PFSK-1 (cell line): ENCODE measurements at regions not wholly inside any gene's neighbourhood (a gene's known extent, or its start where the extent isn't known, plus 50 kb on each side); places are given as distances from the start of the nearest gene placed in this dataset.

Experiments
- FOXP2 ChIP-seq: optimal IDR thresholded peaks from 2 replicates; pipeline ENCODE3; 2011; ENCODE audit warnings: borderline replicate concordance, control low read depth, inconsistent platforms; ENCODE audit not compliant: insufficient read depth; ENCODE audit errors: extremely low read length, extremely low read depth
- POLR2AphosphoS5 ChIP-seq: IDR thresholded peaks from 2 replicates; pipeline ENCODE4 v1.6.1; 2012; ENCODE audit warnings: low read depth, mild to moderate bottlenecking, control low read depth, low read length, moderate library complexity
- SIN3A ChIP-seq: IDR thresholded peaks from 2 replicates; pipeline ENCODE4 v1.6.1; 2012; ENCODE audit warnings: mild to moderate bottlenecking, low read length, moderate library complexity, borderline replicate concordance; ENCODE audit not compliant: insufficient read depth
- TAF1 ChIP-seq: IDR thresholded peaks from 2 replicates; pipeline ENCODE4 v1.6.1; 2012; ENCODE audit warnings: low read length, control low read depth, borderline replicate concordance; ENCODE audit not compliant: insufficient read depth
- TF ChIP-seq, protein P1 (sequence below), 2 experiments: IDR thresholded peaks; 2 replicates each; pipeline versions ENCODE4 v1.6.1 to v1.8.0; 2011 to 2012; ENCODE audit warnings: low read depth in 2 of 2, low read length in 2 of 2, control low read depth in 1 of 2, inconsistent platforms in 1 of 2, mild to moderate bottlenecking in 1 of 2, moderate library complexity in 1 of 2; ENCODE audit not compliant: insufficient read depth in 1 of 2

DNA sequence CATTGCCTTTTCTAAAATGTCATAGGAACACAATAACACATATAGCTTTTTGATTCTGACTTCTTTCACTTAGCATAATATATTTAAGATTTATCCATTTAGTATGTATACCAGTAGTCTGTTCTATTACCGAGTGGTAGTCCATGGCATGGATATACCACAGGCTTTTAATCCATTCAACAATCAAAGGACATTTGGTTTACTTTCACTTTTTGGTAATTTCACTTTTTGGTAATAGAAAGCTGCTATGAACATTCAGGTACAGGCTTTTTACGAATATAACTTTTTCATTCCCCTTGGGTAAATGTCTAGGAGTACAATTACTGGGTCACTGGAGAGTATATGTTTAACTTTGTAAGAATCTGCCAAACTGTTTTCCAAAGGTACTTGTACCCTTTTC is 100.7 kb upstream of the PRICKLE1 start:
- TF ChIP-seq POLR2AphosphoS5 (no peak), TAF1 (no peak), SIN3A (no peak), FOXP2 (no peak)
- TF ChIP-seq, protein P1, sequence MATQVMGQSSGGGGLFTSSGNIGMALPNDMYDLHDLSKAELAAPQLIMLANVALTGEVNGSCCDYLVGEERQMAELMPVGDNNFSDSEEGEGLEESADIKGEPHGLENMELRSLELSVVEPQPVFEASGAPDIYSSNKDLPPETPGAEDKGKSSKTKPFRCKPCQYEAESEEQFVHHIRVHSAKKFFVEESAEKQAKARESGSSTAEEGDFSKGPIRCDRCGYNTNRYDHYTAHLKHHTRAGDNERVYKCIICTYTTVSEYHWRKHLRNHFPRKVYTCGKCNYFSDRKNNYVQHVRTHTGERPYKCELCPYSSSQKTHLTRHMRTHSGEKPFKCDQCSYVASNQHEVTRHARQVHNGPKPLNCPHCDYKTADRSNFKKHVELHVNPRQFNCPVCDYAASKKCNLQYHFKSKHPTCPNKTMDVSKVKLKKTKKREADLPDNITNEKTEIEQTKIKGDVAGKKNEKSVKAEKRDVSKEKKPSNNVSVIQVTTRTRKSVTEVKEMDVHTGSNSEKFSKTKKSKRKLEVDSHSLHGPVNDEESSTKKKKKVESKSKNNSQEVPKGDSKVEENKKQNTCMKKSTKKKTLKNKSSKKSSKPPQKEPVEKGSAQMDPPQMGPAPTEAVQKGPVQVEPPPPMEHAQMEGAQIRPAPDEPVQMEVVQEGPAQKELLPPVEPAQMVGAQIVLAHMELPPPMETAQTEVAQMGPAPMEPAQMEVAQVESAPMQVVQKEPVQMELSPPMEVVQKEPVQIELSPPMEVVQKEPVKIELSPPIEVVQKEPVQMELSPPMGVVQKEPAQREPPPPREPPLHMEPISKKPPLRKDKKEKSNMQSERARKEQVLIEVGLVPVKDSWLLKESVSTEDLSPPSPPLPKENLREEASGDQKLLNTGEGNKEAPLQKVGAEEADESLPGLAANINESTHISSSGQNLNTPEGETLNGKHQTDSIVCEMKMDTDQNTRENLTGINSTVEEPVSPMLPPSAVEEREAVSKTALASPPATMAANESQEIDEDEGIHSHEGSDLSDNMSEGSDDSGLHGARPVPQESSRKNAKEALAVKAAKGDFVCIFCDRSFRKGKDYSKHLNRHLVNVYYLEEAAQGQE (IDR thresholded peaks at IDR 0.05; ENCODE audit: insufficient read depth in 1 of 2, low read depth in 2 of 2, low read length in 2 of 2): no peak

DNA sequence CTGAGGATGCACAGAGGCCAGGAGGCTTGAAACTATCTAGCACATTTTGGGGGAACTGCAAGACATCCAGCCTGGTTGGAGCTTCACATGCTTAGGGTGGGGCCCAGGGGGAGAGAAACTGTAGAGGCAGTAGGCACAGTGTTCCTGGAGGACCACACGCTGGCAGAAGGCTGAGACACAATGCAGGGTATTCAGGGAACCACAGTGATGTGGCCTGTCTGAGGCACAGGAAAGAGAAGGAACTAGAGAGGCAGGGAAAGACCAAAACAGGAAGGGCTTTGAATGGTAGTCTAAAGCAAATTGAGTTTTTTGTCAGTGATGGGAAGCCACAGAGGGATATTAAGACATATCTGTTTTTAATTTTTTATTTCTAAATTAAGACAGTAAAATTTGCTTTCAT is 100.2 kb upstream of the PRICKLE1 start:
- TF ChIP-seq FOXP2: no peak
- no peak for TF ChIP-seq POLR2AphosphoS5
- TF ChIP-seq, protein P1 (IDR thresholded peaks at IDR 0.05; ENCODE audit: insufficient read depth in 1 of 2, low read depth in 2 of 2, low read length in 2 of 2): no peak
- TF ChIP-seq SIN3A: no peak
- no peak for TF ChIP-seq TAF1

DNA sequence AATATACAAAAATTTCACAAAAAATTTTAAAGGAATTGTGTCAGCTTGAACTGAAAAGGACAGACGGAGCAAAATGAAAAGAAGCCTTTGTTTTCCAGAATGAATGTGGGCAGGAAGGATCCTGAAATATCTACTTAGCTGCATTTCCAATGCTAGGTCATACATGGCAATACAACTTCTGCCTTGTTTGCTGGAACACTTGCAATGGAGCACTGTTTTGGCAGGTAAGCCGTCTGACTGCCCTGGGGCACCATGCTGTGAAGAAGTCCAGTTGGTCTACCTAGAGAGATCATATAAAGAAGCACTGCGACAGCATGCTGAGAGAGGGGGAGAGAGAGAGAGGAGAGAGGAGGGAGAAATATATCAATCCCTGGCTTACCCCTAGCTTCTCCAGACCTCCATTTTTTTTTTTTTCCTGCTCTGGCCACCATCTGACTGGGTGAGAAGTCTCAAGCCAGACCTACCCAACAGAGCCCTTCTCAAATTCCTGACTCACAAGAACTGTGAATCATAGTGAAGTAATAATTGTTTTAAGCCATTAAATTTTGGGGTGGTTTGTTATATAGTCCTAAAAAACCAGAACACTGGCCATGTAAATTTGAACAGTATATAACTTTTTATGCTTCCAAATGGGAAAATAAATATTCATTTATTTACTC is 97.1 kb upstream of the PRICKLE1 start:
- TF ChIP-seq, protein P1 (IDR thresholded peaks at IDR 0.05; ENCODE audit: insufficient read depth in 1 of 2, low read depth in 2 of 2, low read length in 2 of 2): no peak
- no peak for TF ChIP-seq SIN3A
- no peak for TF ChIP-seq POLR2AphosphoS5
- TF ChIP-seq FOXP2: no peak
- no peak for TF ChIP-seq TAF1

DNA sequence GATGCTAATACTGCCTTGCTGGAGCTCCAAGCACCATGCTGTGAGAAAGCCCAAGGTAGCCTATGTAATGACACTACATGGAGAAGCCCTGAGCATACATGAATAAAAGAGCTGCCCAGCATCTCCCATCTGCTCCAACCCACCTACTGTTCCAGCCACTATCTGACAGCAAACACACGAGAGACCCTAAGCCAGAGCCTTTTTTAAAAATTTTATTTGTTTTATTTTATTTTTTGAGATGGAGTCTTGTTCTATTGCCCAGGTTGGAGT is 95.2 kb upstream of the PRICKLE1 start:
- no peak for TF ChIP-seq SIN3A
- TF ChIP-seq POLR2AphosphoS5: no peak
- TF ChIP-seq TAF1: no peak
- TF ChIP-seq, protein P1 (IDR thresholded peaks at IDR 0.05; ENCODE audit: insufficient read depth in 1 of 2, low read depth in 2 of 2, low read length in 2 of 2): no peak
- no peak for TF ChIP-seq FOXP2
